Activated CD8-positive, alpha-beta memory T cell treated with anti-CD3 and anti-CD28 coated beads, Interleukin-2, amount 50 U/mL, for 1 hour (primary cell): ENCODE measurements at regions not wholly inside any gene's neighbourhood (a gene's known extent, or its start where the extent isn't known, plus 50 kb on each side); places are given as distances from the start of the nearest gene placed in this dataset.

Experiments used
- DNase-seq: peaks from one replicate; pipeline ENCODE4 v3.0.0-alpha.2; 2020; ENCODE audit errors: extremely low read depth

GRCh38 chr1:59146651-59147358, 150.1 kb upstream of the FGGY start:
- DNase-seq = no peak

GRCh38 chr1:59149435-59149834, 147.5 kb upstream of the FGGY start:
- no peak for DNase-seq

GRCh38 chr1:59150577-59151386, 146.1 kb upstream of the FGGY start:
- no peak for DNase-seq

DNA sequence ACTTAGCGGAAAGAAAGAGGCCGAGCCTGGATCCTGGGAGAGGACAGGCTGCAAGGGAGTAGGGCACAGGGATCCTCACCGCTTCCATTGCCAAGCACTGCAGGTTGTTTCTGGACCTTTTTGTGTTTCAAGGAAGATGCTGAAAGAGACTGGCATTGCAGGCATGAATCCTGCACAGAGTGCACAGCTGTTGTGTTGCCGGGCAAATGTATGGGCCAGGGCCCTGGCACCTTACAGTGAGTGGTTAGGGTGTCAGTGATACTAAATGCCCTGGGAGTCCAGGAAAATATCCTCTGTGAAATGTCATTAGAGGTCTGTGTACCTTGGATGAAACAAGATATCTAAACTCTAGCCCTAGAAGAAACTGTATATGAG, 145.5 kb upstream of the FGGY start:
- DNase-seq = no peak

DNA sequence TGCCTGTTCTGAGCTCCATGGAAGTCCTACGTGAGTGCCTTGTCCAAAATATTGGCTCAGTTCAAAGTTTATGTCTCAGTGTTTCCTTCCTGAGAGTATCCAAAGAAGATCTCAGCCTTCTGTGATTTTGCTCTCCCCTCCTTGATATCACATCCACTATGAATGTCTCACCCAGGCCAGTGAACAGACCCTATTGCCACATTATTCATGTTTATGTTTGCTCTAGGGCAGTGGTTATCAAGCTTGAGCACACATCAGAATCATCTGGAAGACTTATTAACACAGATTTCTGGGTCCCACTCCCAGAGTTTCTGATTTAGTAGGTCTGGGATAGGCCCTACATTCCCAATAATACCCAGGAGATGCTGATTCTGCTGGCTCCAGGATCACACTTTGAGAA, 145.0 kb upstream of the FGGY start:
- DNase-seq = no peak

DNA sequence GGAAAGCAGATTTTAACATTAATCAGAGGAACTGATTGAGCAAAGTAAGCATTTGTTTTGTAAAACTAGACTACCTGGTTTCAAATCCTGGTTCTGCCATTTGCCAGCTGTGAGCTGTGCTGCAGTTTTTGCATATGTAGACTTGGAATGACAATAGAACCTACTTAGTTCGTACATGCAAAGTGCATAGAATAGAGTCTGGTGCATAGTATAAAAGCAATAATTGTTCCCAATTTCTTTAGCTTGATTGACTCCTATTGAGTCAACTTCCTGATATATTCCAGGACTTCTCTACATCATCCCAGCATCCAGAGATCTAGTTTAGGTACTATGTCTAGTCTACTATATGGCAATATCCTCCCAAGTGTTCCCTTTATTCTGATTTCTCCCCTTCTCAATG, 144.4 kb upstream of the FGGY start:
- DNase-seq = no peak

DNA sequence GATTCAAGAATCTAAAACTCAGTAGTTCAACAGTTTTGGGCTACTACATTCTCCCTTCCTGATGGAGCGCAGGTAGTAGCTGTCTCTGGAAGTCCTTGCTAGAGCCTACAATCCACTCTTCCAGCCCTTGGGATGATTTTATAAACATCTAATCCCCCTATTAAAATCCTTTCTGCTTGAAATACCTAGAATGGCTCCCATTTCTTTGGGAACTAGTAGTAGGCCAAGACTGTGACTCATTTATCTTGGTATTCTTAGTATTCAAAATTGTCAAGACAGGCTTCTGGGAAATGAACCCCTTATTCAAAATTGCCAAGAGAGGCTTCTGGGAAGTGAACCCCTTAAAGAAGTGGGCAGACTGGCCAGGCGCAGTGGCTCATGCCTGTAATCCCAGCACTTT, 142.5 kb upstream of the FGGY start:
- no peak for DNase-seq

DNA sequence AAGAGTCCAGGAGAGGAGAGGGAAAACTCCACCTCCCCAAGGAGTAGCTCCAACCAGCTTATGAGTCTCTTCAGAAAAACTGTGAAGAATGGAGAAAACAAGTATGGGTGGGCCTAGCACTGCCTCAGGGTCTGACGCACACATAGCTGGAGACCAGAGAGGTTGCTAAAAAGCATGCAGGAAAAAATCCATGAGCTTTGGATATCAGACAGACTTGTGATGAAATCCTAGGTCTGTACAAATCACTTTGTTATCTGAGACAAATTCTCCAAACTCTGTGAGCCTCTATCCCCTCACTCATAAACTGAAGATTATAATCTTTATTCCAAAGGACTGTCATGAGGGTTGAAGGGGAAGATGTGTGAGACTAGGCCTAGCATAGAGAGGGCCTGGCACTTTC, 141.5 kb upstream of the FGGY start:
- no peak for DNase-seq

DNA sequence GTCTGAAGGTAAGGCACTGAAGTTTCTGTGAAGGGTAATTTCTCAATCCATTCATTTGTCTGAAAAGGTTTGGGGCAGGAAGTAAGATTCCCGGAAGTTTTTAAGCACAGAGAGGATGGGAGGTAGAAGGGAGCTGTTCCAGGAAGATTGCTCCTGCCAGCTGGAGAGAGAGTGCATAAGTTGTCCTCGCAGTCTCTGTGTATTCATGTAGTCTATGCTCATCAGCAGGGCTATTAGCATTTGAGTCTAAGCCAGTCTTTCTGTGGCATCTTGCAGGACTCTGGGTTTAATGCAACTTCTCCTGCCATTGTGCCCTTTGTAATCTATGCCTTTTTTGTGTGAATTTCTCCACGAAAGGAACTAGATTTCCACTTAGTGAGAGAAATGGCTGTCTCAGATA, 140.8 kb upstream of the FGGY start:
- no peak for DNase-seq

- no peak for DNase-seq
These were observed 140.2 kb upstream of the FGGY start for GRCh38 chr1:59156526-59157199.

DNA sequence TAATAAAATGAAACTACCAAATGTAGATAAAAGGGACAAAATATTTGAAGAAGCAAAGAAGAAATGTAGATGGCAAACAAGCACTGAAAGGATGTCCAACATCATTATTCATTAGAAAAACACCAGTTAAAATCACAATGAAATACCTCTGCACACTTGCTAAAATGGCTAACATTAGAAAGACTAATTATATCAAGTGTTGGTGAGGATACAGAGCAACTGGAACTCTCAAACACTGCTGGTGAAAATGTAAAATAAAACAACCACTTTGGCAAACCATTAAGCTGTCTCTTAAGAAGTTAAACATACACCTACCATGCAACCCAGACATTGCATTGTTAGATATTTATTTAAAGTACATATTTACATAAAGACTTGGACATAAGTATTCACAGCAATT, 138.6 kb upstream of the FGGY start:
- no peak for DNase-seq

DNA sequence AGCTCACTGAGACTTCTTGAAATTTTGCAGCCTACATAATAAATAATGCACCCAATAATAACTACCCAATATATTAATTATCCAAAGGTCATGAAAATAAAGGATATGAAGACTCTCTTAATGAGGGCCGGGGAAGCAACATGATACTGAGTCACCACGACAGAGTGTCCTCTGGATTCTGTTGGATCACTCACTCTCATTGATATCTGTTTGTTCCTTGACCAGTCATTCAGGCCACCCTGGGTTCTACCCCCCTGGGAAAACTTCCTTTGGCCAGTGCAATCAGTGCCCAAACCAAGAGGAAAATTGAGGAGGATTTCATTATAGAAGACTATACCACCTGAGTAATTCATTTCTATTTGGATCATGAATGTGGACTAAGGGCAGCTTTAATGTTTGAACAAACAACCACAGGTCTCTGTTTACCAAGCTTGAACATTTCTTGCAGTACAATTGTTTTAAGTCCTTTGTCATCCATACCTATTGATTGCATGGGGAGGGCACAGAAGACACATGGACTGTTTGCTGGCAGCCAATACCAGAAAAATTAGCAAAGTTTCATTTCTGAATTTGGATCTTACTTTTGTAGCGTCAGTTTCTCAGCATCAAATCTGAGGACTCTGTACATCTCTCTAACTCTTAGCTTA, 137.2 kb upstream of the FGGY start:
- no peak for DNase-seq

DNA sequence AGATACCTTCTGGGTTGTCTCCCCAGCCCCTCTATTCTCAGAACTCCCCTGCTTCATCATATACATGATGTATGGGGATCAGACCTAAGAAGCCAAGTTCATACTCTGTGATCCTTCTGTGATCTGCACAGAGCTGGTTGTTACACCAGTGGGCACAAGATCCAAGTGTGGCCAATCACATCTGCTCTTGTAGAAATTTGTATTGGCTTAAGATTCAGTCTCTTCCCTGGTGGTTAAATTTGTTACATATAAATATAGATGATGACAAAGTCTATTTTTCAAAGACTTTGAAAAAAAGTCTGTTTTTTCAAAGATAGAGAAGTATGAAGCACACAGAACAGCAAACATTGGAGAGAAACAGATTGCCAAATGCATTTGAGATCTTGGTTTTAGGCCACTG, 135.8 kb upstream of the FGGY start:
- DNase-seq = no peak

- no peak for DNase-seq
These were observed 134.2 kb upstream of the FGGY start for GRCh38 chr1:59162665-59163064.

- DNase-seq = no peak
These were observed 133.4 kb upstream of the FGGY start for GRCh38 chr1:59163268-59164092.

DNA sequence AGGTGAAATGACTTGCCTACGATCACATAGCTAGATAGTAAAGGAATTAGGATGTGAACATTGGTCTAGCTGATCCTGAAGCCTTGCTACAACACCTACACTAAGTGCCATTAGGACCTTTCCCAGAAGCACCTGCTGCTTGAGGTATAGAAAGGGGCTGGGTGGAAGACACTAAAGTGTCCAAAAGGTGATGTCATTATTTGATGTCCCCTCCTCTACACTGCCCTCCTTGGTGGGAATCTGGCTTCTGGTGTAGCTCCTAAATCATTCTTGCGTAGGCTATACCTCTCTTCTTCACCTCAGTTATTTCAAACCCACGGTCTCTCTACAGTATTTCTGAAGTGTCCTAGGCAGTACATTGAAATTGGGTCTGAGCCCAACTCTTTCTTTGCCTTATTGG, 132.5 kb upstream of the FGGY start:
- no peak for DNase-seq

GRCh38 chr1:59165353-59165752, 131.5 kb upstream of the FGGY start:
- no peak for DNase-seq

- DNase-seq = no peak
These were observed 127.2 kb upstream of the FGGY start for GRCh38 chr1:59169703-59170102.

GRCh38 chr1:59170659-59171058, 126.2 kb upstream of the FGGY start:
- no peak for DNase-seq

GRCh38 chr1:59171788-59172187, 125.1 kb upstream of the FGGY start:
- no peak for DNase-seq

DNA sequence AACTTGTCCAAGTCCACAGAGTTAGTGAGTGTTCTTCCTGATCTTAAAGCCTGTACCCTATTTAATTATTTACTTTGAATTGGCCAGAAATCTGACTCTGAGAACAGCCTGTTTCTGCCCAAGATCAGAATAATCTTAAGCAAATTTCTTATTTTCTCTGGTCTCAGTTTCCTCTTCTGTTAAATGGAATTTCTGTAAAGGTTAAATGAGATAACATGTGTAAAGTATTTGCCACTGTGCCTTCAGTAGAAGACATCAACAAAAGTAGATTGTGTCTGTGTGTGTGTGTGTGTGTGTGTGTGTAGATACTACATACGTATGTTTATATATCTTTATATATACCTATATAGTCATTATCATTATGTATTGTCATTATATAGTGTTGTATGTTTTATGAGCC, 124.2 kb upstream of the FGGY start:
- DNase-seq = no peak

GRCh38 chr1:59173721-59174120, 123.2 kb upstream of the FGGY start:
- no peak for DNase-seq
